Activated naive CD4-positive, alpha-beta T cell treated with anti-CD3 and anti-CD28 coated beads, Interleukin-2, amount 50 U/mL, for 16 hours (primary cell): ENCODE measurements at regions not wholly inside any gene's neighbourhood (a gene's known extent, or its start where the extent isn't known, plus 50 kb on each side); places are given as distances from the start of the nearest gene placed in this dataset.
"Not testable (repeated sequence)": the region's sequence is repeated elsewhere in the genome, so short reads cannot be mapped to it uniquely, and the experiment has no call there.

Source experiments
- DNase-seq: peaks from one replicate; pipeline ENCODE4 v3.0.0-alpha.2; 2020

GRCh38 chr4:67035986-67036385 lies 509.3 kb downstream of the CENPC start:
- DNase-seq: no peak

GRCh38 chr4:67035501-67035900 lies 509.8 kb downstream of the CENPC start:
- no peak for DNase-seq

- DNase-seq: no peak
Measured at GRCh38 chr4:67030636-67031035, 514.7 kb downstream of the CENPC start.

- no peak for DNase-seq
Measured at GRCh38 chr4:67020438-67020797, 524.9 kb downstream of the CENPC start.

GRCh38 chr4:67019686-67020437 lies 525.4 kb downstream of the CENPC start:
- no peak for DNase-seq

GRCh38 chr4:67014592-67014991 lies 530.7 kb downstream of the CENPC start:
- no peak for DNase-seq

GRCh38 chr4:67006791-67007190 lies 538.5 kb downstream of the CENPC start:
- DNase-seq: no peak

GRCh38 chr4:66991521-66991920 lies 553.8 kb downstream of the CENPC start:
- DNase-seq: no peak

- no peak for DNase-seq
Measured at GRCh38 chr4:66974665-66975064, 570.6 kb downstream of the CENPC start.

- DNase-seq: no peak
Measured at GRCh38 chr4:66972087-66972486, 573.2 kb downstream of the CENPC start.

GRCh38 chr4:66964467-66964866 lies 580.8 kb downstream of the CENPC start:
- DNase-seq: no peak

- DNase-seq: no peak
Measured at GRCh38 chr4:66963084-66963483, 582.2 kb downstream of the CENPC start.

GRCh38 chr4:66959207-66959606 lies 586.1 kb downstream of the CENPC start:
- DNase-seq: no peak

GRCh38 chr4:66956852-66957251 lies 588.5 kb downstream of the CENPC start:
- no peak for DNase-seq

- no peak for DNase-seq
Measured at GRCh38 chr4:66956426-66956825, 588.9 kb downstream of the CENPC start.

- DNase-seq: no peak
Measured at GRCh38 chr4:66955784-66956183, 589.5 kb downstream of the CENPC start.

- no peak for DNase-seq
Measured at GRCh38 chr4:66949419-66949818, 595.9 kb downstream of the CENPC start.

- DNase-seq: no peak
Measured at GRCh38 chr4:66946761-66947160, 598.5 kb downstream of the CENPC start.

- no peak for DNase-seq
Measured at GRCh38 chr4:66943112-66943511, 602.2 kb downstream of the CENPC start.

GRCh38 chr4:66931981-66932380 lies 613.3 kb downstream of the CENPC start:
- DNase-seq: not testable (repeated sequence)

GRCh38 chr4:66930206-66930605 lies 615.1 kb downstream of the CENPC start:
- DNase-seq: no peak

GRCh38 chr4:66929748-66930147 lies 615.6 kb downstream of the CENPC start:
- DNase-seq: no peak

GRCh38 chr4:66928881-66929280 lies 616.4 kb downstream of the CENPC start:
- DNase-seq: not testable (repeated sequence)

GRCh38 chr4:66927937-66928336 lies 617.4 kb downstream of the CENPC start:
- DNase-seq: no peak

GRCh38 chr4:66926687-66927086 lies 618.6 kb downstream of the CENPC start:
- no peak for DNase-seq
